HEK293 (cell line): ENCODE measurements at regions not wholly inside any gene's neighbourhood (a gene's known extent, or its start where the extent isn't known, plus 50 kb on each side); places are given as distances from the start of the nearest gene placed in this dataset.

Experiments
- CTCF ChIP-seq: fragments of 450-650 bp; formaldehyde crosslinking; IDR thresholded peaks from 2 replicates; pipeline ENCODE4 v1.5.1; 2016; ENCODE audit warnings: missing biosample characterization, missing genetic modification characterization
- PBX3 ChIP-seq: sonication (generic); formaldehyde crosslinking; IDR thresholded peaks from 2 replicates; pipeline ENCODE4 v1.8.1; 2022; ENCODE audit warnings: mild to moderate bottlenecking, moderate library complexity, missing genetic modification reagents
- REST ChIP-seq: fragments of 450-650 bp; formaldehyde crosslinking; IDR thresholded peaks from 2 replicates; pipeline ENCODE4 v1.5.1; 2016; ENCODE audit warnings: missing biosample characterization, missing genetic modification characterization
- YY1 ChIP-seq: fragments of 450-650 bp; formaldehyde crosslinking; IDR thresholded peaks from 2 replicates; pipeline ENCODE4 v1.5.1; 2018; ENCODE audit warnings: missing biosample characterization, missing genetic modification characterization
- ZBTB7A ChIP-seq: fragments of 450-650 bp; formaldehyde crosslinking; IDR thresholded peaks from 2 replicates; pipeline ENCODE4 v1.5.1; 2016; ENCODE audit warnings: low read depth, missing biosample characterization, missing genetic modification characterization
- ZNF121 ChIP-seq: fragments of 450-650 bp; formaldehyde crosslinking; IDR thresholded peaks from 2 replicates; pipeline ENCODE4 v1.5.1; 2016; ENCODE audit warnings: missing biosample characterization, missing genetic modification characterization
- ZNF23 ChIP-seq: fragments of 450-650 bp; formaldehyde crosslinking; IDR thresholded peaks from 2 replicates; pipeline ENCODE4 v1.5.1; 2016; ENCODE audit warnings: missing biosample characterization, missing genetic modification characterization, borderline replicate concordance
- ZNF513 ChIP-seq: fragments of 450-650 bp; IDR thresholded peaks from 2 replicates; pipeline ENCODE4 v1.5.1; 2018; ENCODE audit warnings: missing biosample characterization, missing genetic modification characterization
- ZNF596 ChIP-seq: fragments of 450-650 bp; IDR thresholded peaks from 2 replicates; pipeline ENCODE4 v1.5.0; 2018; ENCODE audit warnings: missing biosample characterization, mild to moderate bottlenecking, missing genetic modification characterization, moderate library complexity
- ZNF677 ChIP-seq: fragments of 450-650 bp; IDR thresholded peaks from 2 replicates; pipeline ENCODE4 v1.5.0; 2018; ENCODE audit warnings: missing biosample characterization, mild to moderate bottlenecking, missing genetic modification characterization, moderate library complexity

GRCh38 chr6:103191391-103192093 is 1668.2 kb downstream of the HACE1 start:
- no peak for TF ChIP-seq ZBTB7A (tag by site-specific recombination)
- TF ChIP-seq ZNF121 (tag by site-specific recombination) = no peak
- TF ChIP-seq YY1 (tag by site-specific recombination) = no peak
- TF ChIP-seq ZNF513 (tag by site-specific recombination) = no peak
- no peak for TF ChIP-seq CTCF (tag by site-specific recombination)
- TF ChIP-seq ZNF23 (tag by site-specific recombination) = no peak
- TF ChIP-seq ZNF677 (tag by site-specific recombination) = no peak
- TF ChIP-seq REST = no peak
- no peak for TF ChIP-seq PBX3
- TF ChIP-seq ZNF596 (tag by site-specific recombination) = no peak
